Prostate gland (tissue), 2 donors: ENCODE measurements at regions not wholly inside any gene's neighbourhood (a gene's known extent, or its start where the extent isn't known, plus 50 kb on each side); places are given as distances from the start of the nearest gene placed in this dataset.

Experiments
- POLR2A ChIP-seq: fragments of 450-650 bp; IDR thresholded peaks from one replicate; pipeline ENCODE4 v1.6.1; 2016; ENCODE audit warnings: antibody characterized with exemption, mild to moderate bottlenecking
- POLR2AphosphoS5 ChIP-seq: sonication (generic); formaldehyde crosslinking; IDR thresholded peaks from one replicate; pipeline ENCODE4 v1.6.1; 2017; ENCODE audit warnings: antibody characterized with exemption
- TF ChIP-seq, protein P1 (sequence below), 4 experiments: fragments of 200-600 bp in 2 of 4; fragments of 450-650 bp in 2 of 4; sonication (generic) in 2 of 4; IDR thresholded peaks; 1 replicate in 3 of 4; 2 replicates in 1 of 4; pipeline ENCODE4 v1.5.1; 2016 to 2019; ENCODE audit warnings: antibody characterized with exemption in 4 of 4, mild to moderate bottlenecking in 2 of 4, moderate library complexity in 2 of 4

DNA sequence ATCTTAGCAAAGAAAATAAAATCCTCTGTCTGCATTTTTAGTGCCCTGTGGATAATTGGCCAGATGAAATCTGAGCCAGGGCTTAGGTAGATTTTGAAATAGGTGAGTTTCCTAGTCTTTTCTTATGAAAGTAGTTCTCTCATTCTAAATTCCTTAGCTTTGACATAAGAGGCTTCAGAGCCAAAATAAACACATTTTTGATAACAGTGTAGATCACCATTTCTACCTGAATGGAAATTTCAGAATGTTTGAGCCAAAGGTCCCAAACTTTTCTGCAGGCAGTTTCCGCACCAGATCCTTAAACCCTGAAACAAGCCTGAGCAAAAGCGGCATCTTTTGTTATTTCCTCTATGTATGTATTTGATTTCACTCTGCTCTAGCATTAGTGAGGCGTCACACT is 551.2 kb downstream of the EFNB2 start:
- TF ChIP-seq POLR2A (no peak), POLR2AphosphoS5 (no peak)
- TF ChIP-seq, protein P1, sequence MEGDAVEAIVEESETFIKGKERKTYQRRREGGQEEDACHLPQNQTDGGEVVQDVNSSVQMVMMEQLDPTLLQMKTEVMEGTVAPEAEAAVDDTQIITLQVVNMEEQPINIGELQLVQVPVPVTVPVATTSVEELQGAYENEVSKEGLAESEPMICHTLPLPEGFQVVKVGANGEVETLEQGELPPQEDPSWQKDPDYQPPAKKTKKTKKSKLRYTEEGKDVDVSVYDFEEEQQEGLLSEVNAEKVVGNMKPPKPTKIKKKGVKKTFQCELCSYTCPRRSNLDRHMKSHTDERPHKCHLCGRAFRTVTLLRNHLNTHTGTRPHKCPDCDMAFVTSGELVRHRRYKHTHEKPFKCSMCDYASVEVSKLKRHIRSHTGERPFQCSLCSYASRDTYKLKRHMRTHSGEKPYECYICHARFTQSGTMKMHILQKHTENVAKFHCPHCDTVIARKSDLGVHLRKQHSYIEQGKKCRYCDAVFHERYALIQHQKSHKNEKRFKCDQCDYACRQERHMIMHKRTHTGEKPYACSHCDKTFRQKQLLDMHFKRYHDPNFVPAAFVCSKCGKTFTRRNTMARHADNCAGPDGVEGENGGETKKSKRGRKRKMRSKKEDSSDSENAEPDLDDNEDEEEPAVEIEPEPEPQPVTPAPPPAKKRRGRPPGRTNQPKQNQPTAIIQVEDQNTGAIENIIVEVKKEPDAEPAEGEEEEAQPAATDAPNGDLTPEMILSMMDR (IDR thresholded peaks at IDR 0.05) = no peak
